HepG2 (cell line): ENCODE measurements at regions not wholly inside any gene's neighbourhood (a gene's known extent, or its start where the extent isn't known, plus 50 kb on each side); places are given as distances from the start of the nearest gene placed in this dataset.

Source experiments
- BHLHE40 ChIP-seq: IDR thresholded peaks from 2 replicates; pipeline ENCODE4 v1.6.1; 2011; ENCODE audit warnings: low read length, improper control_type of control experiment
- CHCHD3 ChIP-seq: sonication (generic); formaldehyde crosslinking; IDR thresholded peaks from 2 replicates; pipeline ENCODE4 v1.8.0; 2022; ENCODE audit warnings: mild to moderate bottlenecking, missing genetic modification reagents, moderate library complexity
- GABPB1 ChIP-seq: IDR thresholded peaks from 2 replicates; pipeline ENCODE4 v1.6.1; 2016; ENCODE audit warnings: mild to moderate bottlenecking, missing genetic modification reagents, moderate library complexity, missing compliant biosample characterization
- KDM1A ChIP-seq: IDR thresholded peaks from 2 replicates; pipeline ENCODE4 v1.6.1; 2016; ENCODE audit warnings: missing compliant biosample characterization
- MED13 ChIP-seq: sonication (generic); formaldehyde crosslinking; IDR thresholded peaks from 2 replicates; pipeline ENCODE4 v1.5.0; 2020; ENCODE audit warnings: missing genetic modification reagents
- NFAT5 ChIP-seq: sonication (generic); formaldehyde crosslinking; IDR thresholded peaks from 2 replicates; pipeline ENCODE4 v1.4.0; 2020; ENCODE audit warnings: missing genetic modification reagents
- PAXIP1 ChIP-seq: sonication (generic); formaldehyde crosslinking; conservative IDR thresholded peaks from 2 replicates; pipeline ENCODE4 v1.4.0; 2020; ENCODE audit warnings: mild to moderate bottlenecking, missing genetic modification reagents, moderate library complexity
- POLR2G ChIP-seq: fragments of 200-400 bp; formaldehyde crosslinking; IDR thresholded peaks from 2 replicates; pipeline ENCODE4 v1.6.1; 2018; ENCODE audit warnings: mild to moderate bottlenecking, low read depth, low read length, moderate library complexity
- RAD21 ChIP-seq: fragments of 450-650 bp; formaldehyde crosslinking; IDR thresholded peaks from 2 replicates; pipeline ENCODE4 v1.5.0; 2020; ENCODE audit warnings: mild to moderate bottlenecking
- RFX3 ChIP-seq: IDR thresholded peaks from 2 replicates; pipeline ENCODE4 v1.6.1; 2016; ENCODE audit warnings: missing biosample characterization, missing genetic modification reagents
- SKI ChIP-seq: fragments of 450-650 bp; IDR thresholded peaks from one replicate; pipeline ENCODE4 v1.6.1; 2018; ENCODE audit warnings: mild to moderate bottlenecking; ENCODE audit not compliant: partially characterized antibody
- TBP ChIP-seq: sonication (generic); formaldehyde crosslinking; IDR thresholded peaks from 2 replicates; pipeline ENCODE4 v1.5.0; 2020; ENCODE audit warnings: missing genetic modification reagents
- ZBTB34 ChIP-seq: sonication (generic); formaldehyde crosslinking; IDR thresholded peaks from 2 replicates; pipeline ENCODE4 v1.8.0; 2022; ENCODE audit warnings: mild to moderate bottlenecking, missing genetic modification reagents
- ZNF124 ChIP-seq: sonication (generic); formaldehyde crosslinking; IDR thresholded peaks from 2 replicates; pipeline ENCODE4 v1.4.0; 2020; ENCODE audit warnings: missing genetic modification reagents
- ZNF232 ChIP-seq: sonication (generic); formaldehyde crosslinking; IDR thresholded peaks from 2 replicates; pipeline ENCODE4 v1.4.0; 2020; ENCODE audit warnings: missing genetic modification reagents, borderline replicate concordance
- ZNF333 ChIP-seq: sonication (generic); formaldehyde crosslinking; IDR thresholded peaks from 2 replicates; pipeline ENCODE4 v1.4.0; 2020; ENCODE audit warnings: mild to moderate bottlenecking, missing genetic modification reagents, borderline replicate concordance
- ZNF34 ChIP-seq: sonication (generic); formaldehyde crosslinking; IDR thresholded peaks from 2 replicates; pipeline ENCODE4 v1.4.0; 2020; ENCODE audit warnings: mild to moderate bottlenecking, missing genetic modification reagents, borderline replicate concordance
- ZNF530 ChIP-seq: sonication (generic); formaldehyde crosslinking; IDR thresholded peaks from 2 replicates; pipeline ENCODE4 v1.5.0; 2020; ENCODE audit warnings: low read depth, mild to moderate bottlenecking, missing genetic modification reagents
- ZNF556 ChIP-seq: sonication (generic); formaldehyde crosslinking; IDR thresholded peaks from 2 replicates; pipeline ENCODE4 v1.4.0; 2020; ENCODE audit warnings: mild to moderate bottlenecking, missing genetic modification reagents, borderline replicate concordance
- ZNF605 ChIP-seq: sonication (generic); formaldehyde crosslinking; IDR thresholded peaks from 2 replicates; pipeline ENCODE4 v1.8.0; 2022; ENCODE audit warnings: mild to moderate bottlenecking, missing genetic modification reagents

GRCh38 chr6:21505574-21505990 is 88.0 kb upstream of the SOX4 start (continued):
- TF ChIP-seq ZNF605: 0 out of 2 replicates have a peak, but pooled peaks have one; percentile 26
- TF ChIP-seq ZNF232 (CRISPR knock-in tag): no peak
- TF ChIP-seq KDM1A (CRISPR knock-in tag): 0 out of 2 replicates have a peak, but pooled peaks have one; percentile 25
- no peak for TF ChIP-seq TBP (CRISPR knock-in tag)
- TF ChIP-seq ZNF530 (CRISPR knock-in tag): no peak
- TF ChIP-seq CHCHD3 (CRISPR knock-in tag): no peak
- TF ChIP-seq GABPB1 (CRISPR knock-in tag): peak; percentile 48
- TF ChIP-seq ZNF333 (CRISPR knock-in tag): no peak
- no peak for TF ChIP-seq BHLHE40
- TF ChIP-seq RFX3 (CRISPR knock-in tag): no peak
- TF ChIP-seq SKI: peak; percentile 59
- TF ChIP-seq ZNF556 (CRISPR knock-in tag): peak; percentile 89; the same call in 1 of the 2 replicates
- TF ChIP-seq MED13 (CRISPR knock-in tag): no peak
- TF ChIP-seq ZNF34 (CRISPR knock-in tag): no peak
- TF ChIP-seq ZNF124: peak; percentile 72
- peak; percentile 97 for TF ChIP-seq PAXIP1 (CRISPR knock-in tag)
- peak; percentile 69; the same call in 1 of the 2 replicates for TF ChIP-seq ZBTB34 (CRISPR knock-in tag)
- TF ChIP-seq NFAT5 (CRISPR knock-in tag): no peak
- TF ChIP-seq POLR2G: no peak
- no peak for TF ChIP-seq RAD21 (CRISPR knock-in tag)
